SU-DHL-6 (cell line): ENCODE measurements at regions not wholly inside any gene's neighbourhood (a gene's known extent, or its start where the extent isn't known, plus 50 kb on each side); places are given as distances from the start of the nearest gene placed in this dataset.

Source experiments
- CTCF ChIP-seq: fragments of 200-600 bp; sonication (generic); IDR thresholded peaks from one replicate; pipeline ENCODE4 v1.5.1; 2017; ENCODE audit warnings: antibody characterized with exemption, mild to moderate bottlenecking, low read length, moderate library complexity; ENCODE audit not compliant: insufficient read depth, poor library complexity, severe bottlenecking
- EZH2phosphoT487 ChIP-seq: fragments of 200-600 bp; sonication (generic), shearing (Covaris generic); conservative IDR thresholded peaks from 2 replicates; pipeline ENCODE4 v1.6.1; 2018; ENCODE audit warnings: mild to moderate bottlenecking, antibody characterized with exemption, low read length, moderate library complexity, mixed read lengths

- TF ChIP-seq CTCF (no peak), EZH2phosphoT487 (no peak)
Observed at GRCh38 chr3:192042116-192042515, 581.2 kb downstream of the PYDC2 start.
